ENCODE measurements at regions not wholly inside any gene's neighbourhood (a gene's known extent, or its start where the extent isn't known, plus 50 kb on each side); places are given as distances from the start of the nearest gene placed in this dataset.

DNA sequence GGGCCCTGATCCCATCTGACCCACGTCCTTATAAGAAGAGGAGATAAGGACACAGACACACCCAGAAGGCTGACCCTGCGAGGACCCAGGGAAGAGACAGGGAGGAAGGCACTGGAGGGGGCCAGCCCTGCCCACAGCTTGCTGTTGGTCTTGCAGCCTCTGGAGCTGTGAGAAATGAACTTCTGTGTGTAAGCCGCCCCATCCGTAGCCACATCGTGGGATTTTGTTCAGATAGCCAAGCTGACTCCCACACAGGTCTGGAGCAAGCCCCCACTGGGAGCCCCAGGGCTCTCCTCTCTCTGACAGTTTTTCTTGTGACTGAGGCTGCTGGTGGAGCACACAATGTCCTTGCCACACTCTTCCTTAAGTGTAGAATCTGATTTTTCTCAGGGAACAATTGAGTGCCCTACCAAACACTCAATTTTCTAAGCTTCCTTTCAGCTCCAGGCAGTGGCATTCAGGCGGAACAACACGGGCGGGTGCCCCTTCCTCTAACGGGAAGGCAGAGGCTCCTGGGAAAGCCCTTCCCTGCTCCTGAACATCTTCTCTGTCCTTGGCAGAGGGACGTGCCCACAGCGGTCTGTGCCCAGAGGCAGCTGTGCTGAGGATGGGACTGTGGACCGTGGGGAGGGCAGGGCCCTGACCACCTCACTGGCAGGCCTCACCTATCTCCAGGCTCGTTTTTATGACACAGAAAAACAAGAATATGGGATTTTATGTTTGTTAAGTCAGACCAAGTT is 160.6 kb upstream of the SHH start:
- WGBS (ENCODE audit: low lambda C conversion rate) = 37% methylated on average over 10 of the region's 13 CpGs
- Histone ChIP-seq H3K4me1 (ENCODE audit: insufficient read depth, low read length) (no peaks in the 10 kb centered on the region), H3K9me3 (ENCODE audit: low read length) (no peaks in the 10 kb centered on the region), H3K36me3 (replicated peaks in 1 of 2; ENCODE audit: control insufficient read depth in 1 of 2, insufficient read depth in 2 of 2, low read length in 2 of 2) (no peaks in the 10 kb centered on the region), H3K79me2 (ENCODE audit: insufficient read depth, low read length) (no peaks in the 10 kb centered on the region), H3K27me3 (ENCODE audit: control insufficient read depth in 1 of 2, insufficient read depth in 2 of 2, low read length in 2 of 2) (peaks cover 10 to 41% of the 10 kb centered on the region in 2 experiments; a peak in 4 of 5 replicates), H3K9ac (ENCODE audit: insufficient read depth, low read depth, low read length) (no peak overlapping the region), H2AFZ (ENCODE audit: low read length) (no peak overlapping the region), H3K4me3 (replicated peaks in 1 of 3; ENCODE audit: insufficient read depth in 1 of 3, low read depth in 2 of 3, low read length in 3 of 3) (no peak overlapping the region), H3K27ac (ENCODE audit: extremely low read length, insufficient read depth, low read length) (no peak overlapping the region), H4K20me1 (ENCODE audit: insufficient read depth, low read length) (no peaks in the 10 kb centered on the region), H3K4me2 (ENCODE audit: low read depth, low read length) (no peak overlapping the region)
- intact Hi-C loops (cut with micrococcal nuclease; ENCODE audit: unreplicated experiment) (loop anchor here (1.0 to 10.0 kb wide), 2 partner anchors 19 to 58 kb away; no protein-coding TSS in a partner anchor), in situ Hi-C loops (cut with HindIII; ENCODE audit: extremely low pct_ligation_motif_present, low pct_unique_long_range_greater_than_20kb) (no loop called here)
- POLR2A ChIA-PET = interaction anchor here (1.4 to 1.7 kb wide), 2 partner anchors 9 to 11 kb away, joined by 4 to 8 read pairs; no protein-coding TSS in a partner anchor
- FAIRE-seq = no peak
- ATAC-seq = peak; percentile 22
- no peak for TF ChIP-seq RBM39 (IDR thresholded peaks at IDR 0.05; ENCODE audit: low read depth, low read length, poor library complexity, severe bottlenecking)
- TF ChIP-seq RELA (CRISPR knock-in tag; IDR thresholded peaks at IDR 0.05) = no peak
- no peak for TF ChIP-seq SAP130 (CRISPR knock-in tag; IDR thresholded peaks at IDR 0.05; ENCODE audit: low read depth)
- TF ChIP-seq ZNF431 (CRISPR knock-in tag; IDR thresholded peaks at IDR 0.05; ENCODE audit: borderline replicate concordance, low read depth) = no peak
- TF ChIP-seq, protein P1, sequence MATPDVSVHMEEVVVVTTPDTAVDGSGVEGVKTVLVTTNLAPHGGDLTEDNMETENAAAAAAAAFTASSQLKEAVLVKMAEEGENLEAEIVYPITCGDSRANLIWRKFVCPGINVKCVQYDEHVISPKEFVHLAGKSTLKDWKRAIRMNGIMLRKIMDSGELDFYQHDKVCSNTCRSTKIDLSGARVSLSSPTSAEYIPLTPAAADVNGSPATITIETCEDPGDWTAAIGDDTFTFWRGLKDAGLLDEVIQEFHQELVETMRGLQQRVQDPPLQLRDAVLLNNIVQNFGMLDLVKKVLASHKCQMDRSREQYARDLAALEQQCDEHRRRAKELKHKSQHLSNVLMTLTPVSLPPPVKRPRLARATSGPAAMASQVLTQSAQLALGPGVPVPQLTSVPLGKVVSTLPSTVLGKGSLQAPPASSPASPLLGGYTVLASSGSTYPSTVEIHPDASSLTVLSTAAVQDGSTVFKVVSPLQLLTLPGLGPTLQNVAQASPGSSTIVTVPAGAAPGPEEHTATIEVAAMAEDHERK (CRISPR knock-in tag; IDR thresholded peaks at IDR 0.05; ENCODE audit: low read depth) = no peak
- TF ChIP-seq ZNF274 (CRISPR knock-in tag; IDR thresholded peaks at IDR 0.05) = no peak
- no peak for TF ChIP-seq FOXJ3 (CRISPR knock-in tag; IDR thresholded peaks at IDR 0.05; ENCODE audit: borderline replicate concordance)
- no peak for TF ChIP-seq AHR (CRISPR knock-in tag; IDR thresholded peaks at IDR 0.05)
- TF ChIP-seq ZNF430 (CRISPR knock-in tag; IDR thresholded peaks at IDR 0.05) = no peak
- no peak for TF ChIP-seq THAP11 (CRISPR knock-in tag; IDR thresholded peaks at IDR 0.05)
- TF ChIP-seq ZNF772 (CRISPR knock-in tag; IDR thresholded peaks at IDR 0.05) = no peak
- TF ChIP-seq ARID2 (CRISPR knock-in tag; IDR thresholded peaks at IDR 0.05; ENCODE audit: borderline replicate concordance) = no peak
- no peak for DNase-seq (ENCODE audit: low spot score)
- no TSS peak for BruUV-seq (replicated peaks)
- CTCF ChIA-PET (ENCODE audit: low intra/inter-chr PET ratio, low total read pairs) = no interaction called here

Measured in HepG2 (cell line).